ENCODE measurements at regions not wholly inside any gene's neighbourhood (a gene's known extent, or its start where the extent isn't known, plus 50 kb on each side); places are given as distances from the start of the nearest gene placed in this dataset.

GRCh38 chr2:81645745-81646301 is 1341.3 kb upstream of the LRRTM1 start:
- no peaks in the 10 kb centered on the region for H3K36me3 ChIP-seq (ENCODE audit: control insufficient read depth, insufficient read depth, low read length)
- TF ChIP-seq, protein P1, sequence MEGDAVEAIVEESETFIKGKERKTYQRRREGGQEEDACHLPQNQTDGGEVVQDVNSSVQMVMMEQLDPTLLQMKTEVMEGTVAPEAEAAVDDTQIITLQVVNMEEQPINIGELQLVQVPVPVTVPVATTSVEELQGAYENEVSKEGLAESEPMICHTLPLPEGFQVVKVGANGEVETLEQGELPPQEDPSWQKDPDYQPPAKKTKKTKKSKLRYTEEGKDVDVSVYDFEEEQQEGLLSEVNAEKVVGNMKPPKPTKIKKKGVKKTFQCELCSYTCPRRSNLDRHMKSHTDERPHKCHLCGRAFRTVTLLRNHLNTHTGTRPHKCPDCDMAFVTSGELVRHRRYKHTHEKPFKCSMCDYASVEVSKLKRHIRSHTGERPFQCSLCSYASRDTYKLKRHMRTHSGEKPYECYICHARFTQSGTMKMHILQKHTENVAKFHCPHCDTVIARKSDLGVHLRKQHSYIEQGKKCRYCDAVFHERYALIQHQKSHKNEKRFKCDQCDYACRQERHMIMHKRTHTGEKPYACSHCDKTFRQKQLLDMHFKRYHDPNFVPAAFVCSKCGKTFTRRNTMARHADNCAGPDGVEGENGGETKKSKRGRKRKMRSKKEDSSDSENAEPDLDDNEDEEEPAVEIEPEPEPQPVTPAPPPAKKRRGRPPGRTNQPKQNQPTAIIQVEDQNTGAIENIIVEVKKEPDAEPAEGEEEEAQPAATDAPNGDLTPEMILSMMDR (IDR thresholded peaks at IDR 0.05; ENCODE audit: insufficient read depth, low read length, poor library complexity, severe bottlenecking): no peak

GRCh38 chr2:81644189-81644588 is 1339.6 kb upstream of the LRRTM1 start:
- TF ChIP-seq, protein P1 (IDR thresholded peaks at IDR 0.05; ENCODE audit: insufficient read depth, low read length, poor library complexity, severe bottlenecking): no peak
- Histone ChIP-seq H3K36me3 (ENCODE audit: control insufficient read depth, insufficient read depth, low read length) (no peaks in the 10 kb centered on the region), H3K4me3 (replicated peaks; ENCODE audit: low read depth, low read length) (no peak overlapping the region), H3K27me3 (replicated peaks; ENCODE audit: control insufficient read depth, insufficient read depth, low read length) (no peaks in the 10 kb centered on the region)
- DNase-seq (ENCODE audit: extremely low read depth, insufficient read length): no peak

More at GRCh38 chr2:81645745-81646301, 1341.3 kb upstream of the LRRTM1 start:
- no peak for DNase-seq (ENCODE audit: extremely low read depth, insufficient read length)
- Histone ChIP-seq H3K27me3 (replicated peaks; ENCODE audit: control insufficient read depth, insufficient read depth, low read length) (no peaks in the 10 kb centered on the region), H3K4me3 (replicated peaks; ENCODE audit: low read depth, low read length) (no peak overlapping the region)

DNA sequence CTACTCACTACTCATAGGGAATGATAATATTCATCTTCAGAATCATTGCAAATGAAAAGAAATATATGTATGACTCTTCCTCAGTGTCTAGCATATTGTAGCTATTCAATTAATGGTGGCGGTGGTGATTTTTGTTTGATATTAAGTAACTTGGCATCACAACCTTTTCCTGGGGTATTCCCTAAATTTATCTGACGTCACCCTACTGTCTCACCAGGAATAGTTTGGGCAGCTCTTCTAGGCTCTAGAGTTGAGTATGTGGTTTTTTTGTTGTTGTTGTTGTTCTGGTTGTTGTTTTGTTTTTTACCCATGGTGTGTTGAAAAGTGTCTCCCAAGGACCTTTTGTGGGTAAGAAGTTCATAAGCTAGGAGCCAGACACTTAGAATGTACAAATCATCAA is 1320.3 kb upstream of the LRRTM1 start:
- no peaks in the 10 kb centered on the region for H3K36me3 ChIP-seq (ENCODE audit: control insufficient read depth, insufficient read depth, low read length)
- TF ChIP-seq, protein P1 (IDR thresholded peaks at IDR 0.05; ENCODE audit: insufficient read depth, low read length, poor library complexity, severe bottlenecking): no peak
- no peaks in the 10 kb centered on the region for H3K27me3 ChIP-seq (replicated peaks; ENCODE audit: control insufficient read depth, insufficient read depth, low read length)
- H3K4me3 ChIP-seq (replicated peaks; ENCODE audit: low read depth, low read length): no peak overlapping the region
- no peak for DNase-seq (ENCODE audit: extremely low read depth, insufficient read length)

GRCh38 chr2:81600088-81600487 is 1295.5 kb upstream of the LRRTM1 start:
- Histone ChIP-seq H3K4me3 (replicated peaks; ENCODE audit: low read depth, low read length) (no peak overlapping the region), H3K27me3 (replicated peaks; ENCODE audit: control insufficient read depth, insufficient read depth, low read length) (no peaks in the 10 kb centered on the region), H3K36me3 (ENCODE audit: control insufficient read depth, insufficient read depth, low read length) (no peaks in the 10 kb centered on the region)
- TF ChIP-seq, protein P1 (IDR thresholded peaks at IDR 0.05; ENCODE audit: insufficient read depth, low read length, poor library complexity, severe bottlenecking): no peak
- DNase-seq (ENCODE audit: extremely low read depth, insufficient read length): no peak

GRCh38 chr2:81598453-81598852 is 1293.9 kb upstream of the LRRTM1 start:
- Histone ChIP-seq H3K4me3 (replicated peaks; ENCODE audit: low read depth, low read length) (no peak overlapping the region), H3K27me3 (replicated peaks; ENCODE audit: control insufficient read depth, insufficient read depth, low read length) (no peaks in the 10 kb centered on the region), H3K36me3 (ENCODE audit: control insufficient read depth, insufficient read depth, low read length) (no peaks in the 10 kb centered on the region)
- DNase-seq (ENCODE audit: extremely low read depth, insufficient read length): no peak
- TF ChIP-seq, protein P1 (IDR thresholded peaks at IDR 0.05; ENCODE audit: insufficient read depth, low read length, poor library complexity, severe bottlenecking): no peak

- no peak for DNase-seq (ENCODE audit: extremely low read depth, insufficient read length)
- Histone ChIP-seq H3K4me3 (replicated peaks; ENCODE audit: low read depth, low read length) (no peak overlapping the region), H3K36me3 (ENCODE audit: control insufficient read depth, insufficient read depth, low read length) (no peaks in the 10 kb centered on the region), H3K27me3 (replicated peaks; ENCODE audit: control insufficient read depth, insufficient read depth, low read length) (no peaks in the 10 kb centered on the region)
- TF ChIP-seq, protein P1 (IDR thresholded peaks at IDR 0.05; ENCODE audit: insufficient read depth, low read length, poor library complexity, severe bottlenecking): no peak
Observed at GRCh38 chr2:81589406-81589805, 1284.9 kb upstream of the LRRTM1 start.
